ENCODE measurements at regions not wholly inside any gene's neighbourhood (a gene's known extent, or its start where the extent isn't known, plus 50 kb on each side); places are given as distances from the start of the nearest gene placed in this dataset.

- intact Hi-C loops (cut with DNase I) = no loop called here
- Histone ChIP-seq H3K9me3 (replicated peaks in 1 of 3) (no peaks in the 10 kb centered on the region), H3K4me3 (no peak overlapping the region), H3K4me1 (replicated peaks in 1 of 2) (no peaks in the 10 kb centered on the region), H3K36me3 (replicated peaks in 1 of 2) (no peaks in the 10 kb centered on the region), H3K27ac (no peak overlapping the region), H3K27me3 (no peaks in the 10 kb centered on the region)
- TF ChIP-seq CTCF (IDR thresholded peaks at IDR 0.05) (no peak), POLR2A (IDR thresholded peaks at IDR 0.05) (no peak)
- WGBS, 4 donors = 10 to 21% (median 17%) methylated on average over 1 of the region's 1 CpG
- DNase-seq = no peak
Measured at GRCh38 chr3:162147996-162148395, 651.4 kb downstream of the OTOL1 start.

- no peak for TF ChIP-seq CTCF (IDR thresholded peaks at IDR 0.05)
- no peak for TF ChIP-seq POLR2A (IDR thresholded peaks at IDR 0.05)
- H3K27me3 ChIP-seq = no peaks in the 10 kb centered on the region
- H3K36me3 ChIP-seq (replicated peaks in 1 of 2) = no peaks in the 10 kb centered on the region
- DNase-seq = no peak
- intact Hi-C loops (cut with DNase I) = no loop called here
- H3K27ac ChIP-seq = no peak overlapping the region
- H3K4me3 ChIP-seq = no peak overlapping the region
- no peaks in the 10 kb centered on the region for H3K9me3 ChIP-seq (replicated peaks in 1 of 3)
- no peaks in the 10 kb centered on the region for H3K4me1 ChIP-seq (replicated peaks in 1 of 2)
Measured at GRCh38 chr3:162150790-162151189, 654.2 kb downstream of the OTOL1 start.

GRCh38 chr3:162152636-162153035 lies 656.0 kb downstream of the OTOL1 start:
- TF ChIP-seq CTCF (IDR thresholded peaks at IDR 0.05) (no peak), POLR2A (IDR thresholded peaks at IDR 0.05) (no peak)
- H3K4me1 ChIP-seq (replicated peaks in 1 of 2) = no peaks in the 10 kb centered on the region
- H3K4me3 ChIP-seq = no peak overlapping the region
- H3K27ac ChIP-seq = no peak overlapping the region
- no peak for DNase-seq
- no peaks in the 10 kb centered on the region for H3K27me3 ChIP-seq
- no peaks in the 10 kb centered on the region for H3K36me3 ChIP-seq (replicated peaks in 1 of 2)
- intact Hi-C loops (cut with DNase I) = no loop called here
- WGBS, 4 donors = 64 to 75% (median 69%) methylated on average over 2 of the region's 2 CpGs
- no peaks in the 10 kb centered on the region for H3K9me3 ChIP-seq (replicated peaks in 1 of 3)

GRCh38 chr3:162161595-162161994 lies 665.0 kb downstream of the OTOL1 start:
- TF ChIP-seq CTCF (IDR thresholded peaks at IDR 0.05) (no peak), POLR2A (IDR thresholded peaks at IDR 0.05) (no peak)
- intact Hi-C loops (cut with DNase I) = no loop called here

More at GRCh38 chr3:162161595-162161994, 665.0 kb downstream of the OTOL1 start:
- H3K27me3 ChIP-seq = no peaks in the 10 kb centered on the region
- DNase-seq = no peak
- no peak overlapping the region for H3K4me3 ChIP-seq
- H3K9me3 ChIP-seq (replicated peaks in 1 of 3) = no peaks in the 10 kb centered on the region
- H3K27ac ChIP-seq = no peak overlapping the region
- H3K4me1 ChIP-seq (replicated peaks in 1 of 2) = no peaks in the 10 kb centered on the region
- no peaks in the 10 kb centered on the region for H3K36me3 ChIP-seq (replicated peaks in 1 of 2)
